CD8-positive, alpha-beta memory T cell (primary cell): ENCODE measurements at regions not wholly inside any gene's neighbourhood (a gene's known extent, or its start where the extent isn't known, plus 50 kb on each side); places are given as distances from the start of the nearest gene placed in this dataset.

Experiments
- CTCF ChIA-PET: fragments of 350-600 bp; sonication (Branson Sonifier 250); formaldehyde crosslinking; loops from one replicate; lab custom pipeline; 2021; ENCODE audit warnings: antibody characterized with exemption; lab: Charles Lee
- POLR2A ChIA-PET: fragments of 350-600 bp; sonication (Branson Sonifier 250); formaldehyde crosslinking; loops from one replicate; lab custom pipeline; 2021; ENCODE audit warnings: antibody characterized with exemption; lab: Charles Lee
- DNase-seq, 5 donors: peaks; one replicate each; pipeline versions ENCODE4 v3.0.0 to v3.0.0-alpha.2; 2020 to 2022; ENCODE audit warnings: mixed read lengths in 1 of 5
- H3K27ac ChIP-seq: one replicate; pipeline ENCODE4 v1.7.0; 2013; ENCODE audit warnings: low read depth, mild to moderate bottlenecking, low read length, moderate library complexity
- H3K27me3 ChIP-seq: 2 replicates; pipeline ENCODE4 v1.7.0; 2013; ENCODE audit warnings: low read length, mild to moderate bottlenecking; ENCODE audit not compliant: insufficient read depth, poor library complexity, severe bottlenecking
- H3K36me3 ChIP-seq: 2 replicates; pipeline ENCODE4 v1.7.0; 2013; ENCODE audit warnings: mild to moderate bottlenecking, low read length, moderate library complexity; ENCODE audit not compliant: insufficient read depth
- H3K4me1 ChIP-seq: 2 replicates; pipeline ENCODE4 v1.7.0; 2013; ENCODE audit warnings: mild to moderate bottlenecking, low read length, moderate library complexity; ENCODE audit not compliant: insufficient read depth
- H3K4me3 ChIP-seq: 2 replicates; pipeline ENCODE4 v1.7.0; 2013; ENCODE audit warnings: mild to moderate bottlenecking, low read length
- H3K9me3 ChIP-seq: 2 replicates; pipeline ENCODE4 v1.7.0; 2013; ENCODE audit warnings: mild to moderate bottlenecking, low read length
- H3K27ac Mint-ChIP-seq, 8 donors: one replicate each; pipeline ENCODE4 v1.8.0; 2020 to 2021; ENCODE audit warnings: mixed read lengths in 8 of 8, mild to moderate bottlenecking in 6 of 8, inconsistent platforms in 3 of 8, moderate library complexity in 3 of 8
- H3K27me3 Mint-ChIP-seq, 2 donors: one replicate each; pipeline ENCODE4 v1.8.0; 2020 to 2021; ENCODE audit warnings: mixed read lengths in 2 of 2, mild to moderate bottlenecking in 1 of 2, moderate library complexity in 1 of 2
- H3K36me3 Mint-ChIP-seq, 3 donors: one replicate each; pipeline ENCODE4 v1.8.0; 2020 to 2021; ENCODE audit warnings: mixed read lengths in 3 of 3, inconsistent platforms in 1 of 3, mild to moderate bottlenecking in 1 of 3
- H3K4me1 Mint-ChIP-seq, 3 donors: one replicate each; pipeline ENCODE4 v1.8.0; 2020 to 2021; ENCODE audit warnings: mixed read lengths in 3 of 3, inconsistent platforms in 1 of 3, mild to moderate bottlenecking in 1 of 3
- H3K4me3 Mint-ChIP-seq, 7 donors: one replicate each; pipeline ENCODE4 v1.8.0; 2020 to 2021; ENCODE audit warnings: mixed read lengths in 7 of 7, mild to moderate bottlenecking in 6 of 7, moderate library complexity in 4 of 7, inconsistent platforms in 2 of 7
- H3K9me3 Mint-ChIP-seq, 5 donors: one replicate each; pipeline ENCODE4 v1.8.0; 2020 to 2022; ENCODE audit warnings: mixed read lengths in 5 of 5, mild to moderate bottlenecking in 3 of 5, moderate library complexity in 2 of 5, inconsistent platforms in 1 of 5

- Mint-ChIP-seq H3K36me3 (no peaks in the 10 kb centered on the region), H3K9me3 (peaks cover 2 to 22% (median 2%) of the 10 kb centered on the region in 5 donors), H3K4me1 (no peaks in the 10 kb centered on the region), H3K27ac (no peak overlapping the region), H3K27me3 (no peaks in the 10 kb centered on the region), H3K4me3 (no peak overlapping the region)
- H3K9me3 ChIP-seq = no peaks in the 10 kb centered on the region
- POLR2A ChIA-PET = no interaction called here
- no peak overlapping the region for H3K4me3 ChIP-seq
- no peak overlapping the region for H3K27ac ChIP-seq
- H3K36me3 ChIP-seq = no peaks in the 10 kb centered on the region
- CTCF ChIA-PET = no interaction called here
- H3K27me3 ChIP-seq = no peaks in the 10 kb centered on the region
- DNase-seq = no peak
- H3K4me1 ChIP-seq = no peaks in the 10 kb centered on the region
Observed at GRCh38 chr2:139077099-139077737, 297.0 kb upstream of the NXPH2 start.

- Mint-ChIP-seq H3K27me3 (no peaks in the 10 kb centered on the region), H3K4me3 (no peak overlapping the region)
- CTCF ChIA-PET = no interaction called here
Observed at GRCh38 chr2:139067874-139068273, 287.7 kb upstream of the NXPH2 start.

DNA sequence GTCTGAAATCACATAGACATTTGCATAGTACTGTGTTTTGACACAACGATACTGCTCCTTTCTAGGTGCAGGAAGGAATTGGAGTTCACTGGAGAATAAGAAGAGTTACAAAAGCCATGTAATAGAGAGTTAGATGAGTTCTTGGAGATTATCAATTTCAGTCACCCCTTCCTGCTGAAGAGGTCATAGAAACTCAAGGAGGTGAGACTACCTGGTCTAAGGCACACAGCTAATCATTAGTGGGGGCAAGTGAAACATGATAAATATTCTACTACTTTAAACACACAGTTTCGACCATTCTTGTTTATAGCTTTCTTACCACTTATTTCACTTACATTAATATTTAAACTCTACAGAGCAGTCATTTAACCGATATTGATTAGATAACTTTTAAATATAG is 286.9 kb upstream of the NXPH2 start:
- Mint-ChIP-seq H3K4me3 (no peak overlapping the region), H3K27ac (no peak overlapping the region), H3K27me3 (no peaks in the 10 kb centered on the region), H3K9me3 (peaks cover 4 to 11% (median 5%) of the 10 kb centered on the region in 5 donors), H3K4me1 (no peaks in the 10 kb centered on the region), H3K36me3 (no peaks in the 10 kb centered on the region)
- Histone ChIP-seq H3K36me3 (no peaks in the 10 kb centered on the region), H3K27me3 (no peaks in the 10 kb centered on the region), H3K9me3 (no peaks in the 10 kb centered on the region), H3K4me3 (no peak overlapping the region), H3K27ac (no peak overlapping the region), H3K4me1 (no peaks in the 10 kb centered on the region)
- ChIA-PET CTCF (no interaction called here), POLR2A (no interaction called here)
- no peak for DNase-seq

More at GRCh38 chr2:139067874-139068273, 287.7 kb upstream of the NXPH2 start:
- Histone ChIP-seq H3K27me3 (no peaks in the 10 kb centered on the region), H3K4me1 (no peaks in the 10 kb centered on the region), H3K27ac (no peak overlapping the region), H3K4me3 (no peak overlapping the region), H3K36me3 (no peaks in the 10 kb centered on the region), H3K9me3 (no peaks in the 10 kb centered on the region)
- POLR2A ChIA-PET = no interaction called here
- no peaks in the 10 kb centered on the region for H3K4me1 Mint-ChIP-seq
- H3K36me3 Mint-ChIP-seq = no peaks in the 10 kb centered on the region
- peaks cover 4 to 6% (median 4%) of the 10 kb centered on the region in 5 donors for H3K9me3 Mint-ChIP-seq
- H3K27ac Mint-ChIP-seq = no peak overlapping the region
- DNase-seq = no peak

GRCh38 chr2:139064159-139064558 is 284.0 kb upstream of the NXPH2 start:
- peaks cover 1 to 17% (median 4%) of the 10 kb centered on the region in 5 donors for H3K9me3 Mint-ChIP-seq
- ChIA-PET CTCF (no interaction called here), POLR2A (no interaction called here)
- H3K27me3 Mint-ChIP-seq = no peaks in the 10 kb centered on the region
- H3K36me3 Mint-ChIP-seq = no peaks in the 10 kb centered on the region
- DNase-seq = no peak
- H3K4me3 ChIP-seq = no peak overlapping the region
- H3K27me3 ChIP-seq = no peaks in the 10 kb centered on the region
- H3K36me3 ChIP-seq = no peaks in the 10 kb centered on the region
- no peaks in the 10 kb centered on the region for H3K4me1 Mint-ChIP-seq
- H3K27ac ChIP-seq = no peak overlapping the region
- H3K27ac Mint-ChIP-seq = no peak overlapping the region
- H3K4me3 Mint-ChIP-seq = no peak overlapping the region
- H3K4me1 ChIP-seq = no peaks in the 10 kb centered on the region
- H3K9me3 ChIP-seq = no peaks in the 10 kb centered on the region

- CTCF ChIA-PET = no interaction called here
- H3K4me3 Mint-ChIP-seq = no peak overlapping the region
Observed at GRCh38 chr2:139059617-139060016, 279.4 kb upstream of the NXPH2 start.

DNA sequence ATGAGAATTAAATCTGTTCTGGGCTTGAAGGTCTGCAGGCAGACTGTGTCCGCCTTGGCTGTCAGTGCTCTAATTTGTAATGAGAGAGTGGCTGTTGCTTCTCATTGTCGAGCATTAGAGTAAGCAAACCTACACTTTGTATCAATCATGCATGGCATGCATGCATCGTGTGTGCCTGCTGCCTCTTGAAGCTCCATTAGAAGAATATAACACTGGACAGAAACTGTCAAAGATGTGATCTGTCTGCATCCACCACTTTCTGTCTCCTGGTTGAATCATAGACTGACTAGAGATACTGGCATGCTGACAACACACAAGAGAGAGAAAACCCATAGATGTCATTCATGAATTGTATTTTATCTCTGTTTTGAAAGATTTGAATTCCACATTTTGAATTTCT is 275.0 kb upstream of the NXPH2 start:
- Histone ChIP-seq H3K4me1 (no peaks in the 10 kb centered on the region), H3K9me3 (no peaks in the 10 kb centered on the region), H3K36me3 (no peaks in the 10 kb centered on the region), H3K27me3 (no peaks in the 10 kb centered on the region), H3K4me3 (no peak overlapping the region), H3K27ac (no peak overlapping the region)
- Mint-ChIP-seq H3K4me1 (no peaks in the 10 kb centered on the region), H3K4me3 (no peak overlapping the region), H3K27me3 (no peaks in the 10 kb centered on the region), H3K27ac (no peak overlapping the region), H3K36me3 (no peaks in the 10 kb centered on the region), H3K9me3 (peaks cover 5 to 44% (median 15%) of the 10 kb centered on the region in 5 donors)
- ChIA-PET POLR2A (no interaction called here), CTCF (no interaction called here)
- no peak for DNase-seq

More at GRCh38 chr2:139059617-139060016, 279.4 kb upstream of the NXPH2 start:
- Mint-ChIP-seq H3K27me3 (no peaks in the 10 kb centered on the region), H3K27ac (no peak overlapping the region), H3K9me3 (peaks cover 0 to 32% (median 13%) of the 10 kb centered on the region in 5 donors), H3K4me1 (no peaks in the 10 kb centered on the region), H3K36me3 (no peaks in the 10 kb centered on the region)
- H3K27me3 ChIP-seq = no peaks in the 10 kb centered on the region
- DNase-seq = no peak
- POLR2A ChIA-PET = no interaction called here
- H3K4me1 ChIP-seq = no peaks in the 10 kb centered on the region
- H3K9me3 ChIP-seq = no peaks in the 10 kb centered on the region
- no peak overlapping the region for H3K27ac ChIP-seq
- no peak overlapping the region for H3K4me3 ChIP-seq
- H3K36me3 ChIP-seq = no peaks in the 10 kb centered on the region

- ChIA-PET POLR2A (no interaction called here), CTCF (no interaction called here)
- no peaks in the 10 kb centered on the region for H3K36me3 Mint-ChIP-seq
- H3K4me3 Mint-ChIP-seq = no peak overlapping the region
- H3K9me3 Mint-ChIP-seq = peaks cover 3 to 62% (median 12%) of the 10 kb centered on the region in 5 donors
- H3K27me3 ChIP-seq = no peaks in the 10 kb centered on the region
- no peak overlapping the region for H3K27ac ChIP-seq
- no peak for DNase-seq
- no peak overlapping the region for H3K27ac Mint-ChIP-seq
- H3K4me3 ChIP-seq = no peak overlapping the region
- no peaks in the 10 kb centered on the region for H3K4me1 ChIP-seq
- H3K27me3 Mint-ChIP-seq = no peaks in the 10 kb centered on the region
- H3K9me3 ChIP-seq = no peaks in the 10 kb centered on the region
- H3K36me3 ChIP-seq = no peaks in the 10 kb centered on the region
- H3K4me1 Mint-ChIP-seq = no peaks in the 10 kb centered on the region
Observed at GRCh38 chr2:139048017-139048416, 267.8 kb upstream of the NXPH2 start.

GRCh38 chr2:139045524-139045923 is 265.3 kb upstream of the NXPH2 start:
- no peaks in the 10 kb centered on the region for H3K27me3 Mint-ChIP-seq
- H3K36me3 ChIP-seq = no peaks in the 10 kb centered on the region
- no peak overlapping the region for H3K27ac Mint-ChIP-seq
- H3K9me3 ChIP-seq = no peaks in the 10 kb centered on the region
- H3K4me3 Mint-ChIP-seq = no peak overlapping the region
- ChIA-PET CTCF (no interaction called here), POLR2A (no interaction called here)
- DNase-seq = no peak
- peaks cover 0 to 44% (median 11%) of the 10 kb centered on the region in 5 donors for H3K9me3 Mint-ChIP-seq
- no peak overlapping the region for H3K4me3 ChIP-seq
- H3K4me1 ChIP-seq = no peaks in the 10 kb centered on the region
- no peak overlapping the region for H3K27ac ChIP-seq
- H3K36me3 Mint-ChIP-seq = no peaks in the 10 kb centered on the region
- H3K27me3 ChIP-seq = no peaks in the 10 kb centered on the region
- H3K4me1 Mint-ChIP-seq = no peaks in the 10 kb centered on the region
